ENCODE measurements at regions not wholly inside any gene's neighbourhood (a gene's known extent, or its start where the extent isn't known, plus 50 kb on each side); places are given as distances from the start of the nearest gene placed in this dataset.
"Not testable (repeated sequence)": the region's sequence is repeated elsewhere in the genome, so short reads cannot be mapped to it uniquely, and the experiment has no call there.

- no peaks in the 10 kb centered on the region for H3K79me1 ChIP-seq (ENCODE audit: low read depth, low read length)
- no peaks in the 10 kb centered on the region for H3K9me3 ChIP-seq (replicated peaks in 1 of 2; ENCODE audit: control insufficient read depth in 2 of 2, insufficient read depth in 1 of 2, low read depth in 1 of 2, low read length in 2 of 2)
- H3K9ac ChIP-seq (ENCODE audit: low read depth, low read length, poor library complexity), result no peak overlapping the region
- H3K4ac ChIP-seq (ENCODE audit: low read length), result no peak overlapping the region
- no peak overlapping the region for H3K4me2 ChIP-seq (ENCODE audit: insufficient read depth, low read length, poor library complexity, severe bottlenecking)
- no peak for DNase-seq (ENCODE audit: low spot score)
- H2BK12ac ChIP-seq (ENCODE audit: low read length), result no peak overlapping the region
- H3K4me3 ChIP-seq (ENCODE audit: low read length in 2 of 2), result no peak overlapping the region
- no peak overlapping the region for H3K18ac ChIP-seq (ENCODE audit: low read length)
- WGBS, 2 donors (ENCODE audit: extremely low coverage in 2 of 2, insufficient read length in 2 of 2, insufficient replicate concordance in 1 of 2), result no CpG with 5 or more reads among the region's 4 CpGs
- H3K23ac ChIP-seq (ENCODE audit: low read depth, low read length, poor library complexity), result no peak overlapping the region
- no peak overlapping the region for H2BK5ac ChIP-seq (ENCODE audit: low read length)
- no peaks in the 10 kb centered on the region for H3K36me3 ChIP-seq (replicated peaks in 1 of 2; ENCODE audit: control insufficient read depth in 2 of 2, insufficient read depth in 2 of 2, low read length in 2 of 2)
- H3K4me1 ChIP-seq (ENCODE audit: control insufficient read depth in 2 of 2, insufficient read depth in 1 of 2, low read depth in 1 of 2, low read length in 2 of 2), result no peaks in the 10 kb centered on the region
- H3K27me3 ChIP-seq (ENCODE audit: control insufficient read depth in 3 of 3, insufficient read depth in 3 of 3, low read depth in 1 of 3, low read length in 3 of 3), result no peaks in the 10 kb centered on the region
- H2AK5ac ChIP-seq (ENCODE audit: low read depth, low read length), result no peak overlapping the region
- no peak overlapping the region for H2BK15ac ChIP-seq (ENCODE audit: low read length)
- no peak overlapping the region for H2AFZ ChIP-seq (ENCODE audit: low read length)
- no peak overlapping the region for H3K14ac ChIP-seq (ENCODE audit: low read length)
- H2BK120ac ChIP-seq (ENCODE audit: low read depth, low read length), result no peak overlapping the region
- H3K27ac ChIP-seq (replicated peaks; ENCODE audit: low read length), result no peak overlapping the region
- H4K8ac ChIP-seq (ENCODE audit: low read depth, low read length), result no peak overlapping the region
- no peak overlapping the region for H4K91ac ChIP-seq (ENCODE audit: low read depth, low read length, poor library complexity)
These were observed 189.5 kb upstream of the SPOPL start for GRCh38 chr2:138312061-138312460.

GRCh38 chr2:138315619-138316018, 186.0 kb upstream of the SPOPL start:
- not testable (repeated sequence) for H3K9ac ChIP-seq (ENCODE audit: low read depth, low read length, poor library complexity); H4K91ac ChIP-seq (ENCODE audit: low read depth, low read length, poor library complexity); H3K4me1 ChIP-seq (ENCODE audit: control insufficient read depth in 2 of 2, insufficient read depth in 1 of 2, low read depth in 1 of 2, low read length in 2 of 2); H2AK5ac ChIP-seq (ENCODE audit: low read depth, low read length); H3K18ac ChIP-seq (ENCODE audit: low read length); H3K4me2 ChIP-seq (ENCODE audit: insufficient read depth, low read length, poor library complexity, severe bottlenecking); H3K9me3 ChIP-seq (replicated peaks in 1 of 2; ENCODE audit: control insufficient read depth in 2 of 2, insufficient read depth in 1 of 2, low read depth in 1 of 2, low read length in 2 of 2); H4K8ac ChIP-seq (ENCODE audit: low read depth, low read length); H3K79me1 ChIP-seq (ENCODE audit: low read depth, low read length); H2AFZ ChIP-seq (ENCODE audit: low read length); H3K27ac ChIP-seq (replicated peaks; ENCODE audit: low read length); H3K14ac ChIP-seq (ENCODE audit: low read length); H3K27me3 ChIP-seq (ENCODE audit: control insufficient read depth in 3 of 3, insufficient read depth in 3 of 3, low read depth in 1 of 3, low read length in 3 of 3); H2BK120ac ChIP-seq (ENCODE audit: low read depth, low read length); DNase-seq (ENCODE audit: low spot score); H3K4ac ChIP-seq (ENCODE audit: low read length); H3K4me3 ChIP-seq (ENCODE audit: low read length in 2 of 2); H2BK15ac ChIP-seq (ENCODE audit: low read length); H3K23ac ChIP-seq (ENCODE audit: low read depth, low read length, poor library complexity); H2BK5ac ChIP-seq (ENCODE audit: low read length); H2BK12ac ChIP-seq (ENCODE audit: low read length); H3K36me3 ChIP-seq (replicated peaks in 1 of 2; ENCODE audit: control insufficient read depth in 2 of 2, insufficient read depth in 2 of 2, low read length in 2 of 2)

GRCh38 chr2:138319616-138320015, 182.0 kb upstream of the SPOPL start:
- Histone ChIP-seq H3K4me3 (ENCODE audit: low read length in 2 of 2) (no peak overlapping the region), H2BK5ac (ENCODE audit: low read length) (no peak overlapping the region), H3K79me1 (ENCODE audit: low read depth, low read length) (peaks cover 3% of the 10 kb centered on the region), H3K9me3 (replicated peaks in 1 of 2; ENCODE audit: control insufficient read depth in 2 of 2, insufficient read depth in 1 of 2, low read depth in 1 of 2, low read length in 2 of 2) (no peaks in the 10 kb centered on the region), H4K8ac (ENCODE audit: low read depth, low read length) (no peak overlapping the region), H2AFZ (ENCODE audit: low read length) (no peak overlapping the region), H3K27ac (replicated peaks; ENCODE audit: low read length) (no peak overlapping the region), H3K14ac (ENCODE audit: low read length) (no peak overlapping the region), H3K36me3 (replicated peaks in 1 of 2; ENCODE audit: control insufficient read depth in 2 of 2, insufficient read depth in 2 of 2, low read length in 2 of 2) (no peaks in the 10 kb centered on the region), H4K91ac (ENCODE audit: low read depth, low read length, poor library complexity) (no peak overlapping the region), H3K23ac (ENCODE audit: low read depth, low read length, poor library complexity) (no peak overlapping the region), H3K4me2 (ENCODE audit: insufficient read depth, low read length, poor library complexity, severe bottlenecking) (no peak overlapping the region), H2BK15ac (ENCODE audit: low read length) (no peak overlapping the region), H3K18ac (ENCODE audit: low read length) (no peak overlapping the region), H2BK120ac (ENCODE audit: low read depth, low read length) (no peak overlapping the region), H3K27me3 (ENCODE audit: control insufficient read depth in 3 of 3, insufficient read depth in 3 of 3, low read depth in 1 of 3, low read length in 3 of 3) (peaks cover 0 to 14% (median 0%) of the 10 kb centered on the region in 3 experiments), H2AK5ac (ENCODE audit: low read depth, low read length) (no peak overlapping the region), H3K4ac (ENCODE audit: low read length) (no peak overlapping the region), H2BK12ac (ENCODE audit: low read length) (no peak overlapping the region), H3K9ac (ENCODE audit: low read depth, low read length, poor library complexity) (no peak overlapping the region), H3K4me1 (ENCODE audit: control insufficient read depth in 2 of 2, insufficient read depth in 1 of 2, low read depth in 1 of 2, low read length in 2 of 2) (no peaks in the 10 kb centered on the region)
- DNase-seq (ENCODE audit: low spot score), result no peak
- WGBS, 2 donors (ENCODE audit: extremely low coverage in 2 of 2, insufficient read length in 2 of 2, insufficient replicate concordance in 1 of 2), result no CpG with 5 or more reads among the region's 2 CpGs

GRCh38 chr2:138321458-138321857, 180.1 kb upstream of the SPOPL start:
- H3K79me1 ChIP-seq (ENCODE audit: low read depth, low read length), result peaks cover 3% of the 10 kb centered on the region
- no peak overlapping the region for H3K4me2 ChIP-seq (ENCODE audit: insufficient read depth, low read length, poor library complexity, severe bottlenecking)
- no peak overlapping the region for H3K9ac ChIP-seq (ENCODE audit: low read depth, low read length, poor library complexity)
- WGBS, 2 donors (ENCODE audit: extremely low coverage in 2 of 2, insufficient read length in 2 of 2, insufficient replicate concordance in 1 of 2), result no CpG with 5 or more reads among the region's 2 CpGs
- H3K18ac ChIP-seq (ENCODE audit: low read length), result no peak overlapping the region
- H3K4ac ChIP-seq (ENCODE audit: low read length), result no peak overlapping the region
- H3K27ac ChIP-seq (replicated peaks; ENCODE audit: low read length), result no peak overlapping the region
- no peak overlapping the region for H4K8ac ChIP-seq (ENCODE audit: low read depth, low read length)
- H2BK15ac ChIP-seq (ENCODE audit: low read length), result no peak overlapping the region
- no peak for DNase-seq (ENCODE audit: low spot score)
- no peak overlapping the region for H2BK5ac ChIP-seq (ENCODE audit: low read length)
- no peaks in the 10 kb centered on the region for H3K36me3 ChIP-seq (replicated peaks in 1 of 2; ENCODE audit: control insufficient read depth in 2 of 2, insufficient read depth in 2 of 2, low read length in 2 of 2)
- no peak overlapping the region for H3K23ac ChIP-seq (ENCODE audit: low read depth, low read length, poor library complexity)
- no peaks in the 10 kb centered on the region for H3K9me3 ChIP-seq (replicated peaks in 1 of 2; ENCODE audit: control insufficient read depth in 2 of 2, insufficient read depth in 1 of 2, low read depth in 1 of 2, low read length in 2 of 2)
- H2BK12ac ChIP-seq (ENCODE audit: low read length), result no peak overlapping the region
- H3K14ac ChIP-seq (ENCODE audit: low read length), result no peak overlapping the region
- H2BK120ac ChIP-seq (ENCODE audit: low read depth, low read length), result no peak overlapping the region
- H2AK5ac ChIP-seq (ENCODE audit: low read depth, low read length), result no peak overlapping the region
- no peak overlapping the region for H4K91ac ChIP-seq (ENCODE audit: low read depth, low read length, poor library complexity)
- no peak overlapping the region for H2AFZ ChIP-seq (ENCODE audit: low read length)
- no peaks in the 10 kb centered on the region for H3K4me1 ChIP-seq (ENCODE audit: control insufficient read depth in 2 of 2, insufficient read depth in 1 of 2, low read depth in 1 of 2, low read length in 2 of 2)
- H3K4me3 ChIP-seq (ENCODE audit: low read length in 2 of 2), result no peak overlapping the region
- H3K27me3 ChIP-seq (ENCODE audit: control insufficient read depth in 3 of 3, insufficient read depth in 3 of 3, low read depth in 1 of 3, low read length in 3 of 3), result peaks cover 0 to 23% (median 0%) of the 10 kb centered on the region in 3 experiments

All from neuronal stem cell (in vitro differentiated cells).